Caco-2 (cell line): ENCODE measurements at regions not wholly inside any gene's neighbourhood (a gene's known extent, or its start where the extent isn't known, plus 50 kb on each side); places are given as distances from the start of the nearest gene placed in this dataset.

Experiments used
- BruUV-seq: library from RNA; stranded (reverse); fragments of 400-500 nt; replicated peaks from 2 replicates; lab custom pipeline; 2021; lab: Mats Ljungman, UMichigan
- CTCF ChIA-PET: fragments of 300-600 bp; sonication (Branson Sonifier 250); formaldehyde crosslinking; loops from one replicate; lab custom pipeline; 2022; ENCODE audit warnings: antibody characterized with exemption; lab: Charles Lee
- POLR2A ChIA-PET: fragments of 300-600 bp; sonication (Branson Sonifier 250); formaldehyde crosslinking; loops from one replicate; lab custom pipeline; 2022; ENCODE audit warnings: antibody characterized with exemption; lab: Charles Lee
- DNase-seq, 2 experiments: peaks; one replicate each; pipeline versions ENCODE4 v3.0.0 to v3.0.0-alpha.2; 2020 to 2022
- H3K27me3 ChIP-seq: replicated peaks from 2 replicates; pipeline ENCODE4 v1.6.0; 2011; ENCODE audit warnings: low read length; ENCODE audit not compliant: control insufficient read depth, insufficient read depth
- H3K36me3 ChIP-seq: 2 replicates; pipeline ENCODE4 v1.5.1; 2011; ENCODE audit warnings: low read length; ENCODE audit not compliant: control insufficient read depth, insufficient read depth
- H3K4me1 ChIP-seq: fragments of 250-450 bp; sonication (Bioruptor Pico); 2 replicates; pipeline ENCODE4 v1.5.1; 2020; ENCODE audit warnings: mild to moderate bottlenecking
- H3K4me3 ChIP-seq: 2 replicates; pipeline ENCODE4 v1.5.1; 2011; ENCODE audit warnings: low read depth, mild to moderate bottlenecking, control low read depth, low read length
- H3K9me3 ChIP-seq: fragments of 250-450 bp; sonication (Bioruptor Pico); 2 replicates; pipeline ENCODE4 v1.5.1; 2020; ENCODE audit warnings: mild to moderate bottlenecking, moderate library complexity
- H3K27ac Mint-ChIP-seq: one replicate; pipeline ENCODE4 v1.8.0; 2022; ENCODE audit warnings: mixed read lengths; ENCODE audit not compliant: unreplicated experiment
- H3K27me3 Mint-ChIP-seq: one replicate; pipeline ENCODE4 v1.8.0; 2022; ENCODE audit warnings: mixed read lengths; ENCODE audit not compliant: insufficient read depth, unreplicated experiment
- H3K36me3 Mint-ChIP-seq: one replicate; pipeline ENCODE4 v1.8.0; 2022; ENCODE audit warnings: mild to moderate bottlenecking, mixed read lengths; ENCODE audit not compliant: insufficient read depth, unreplicated experiment
- H3K4me1 Mint-ChIP-seq: one replicate; pipeline ENCODE4 v1.8.0; 2022; ENCODE audit warnings: low read depth, mixed read lengths; ENCODE audit not compliant: unreplicated experiment
- H3K4me3 Mint-ChIP-seq: one replicate; pipeline ENCODE4 v1.8.0; 2022; ENCODE audit warnings: mild to moderate bottlenecking, moderate library complexity, mixed read lengths; ENCODE audit not compliant: unreplicated experiment
- H3K9me3 Mint-ChIP-seq: one replicate; pipeline ENCODE4 v1.8.0; 2022; ENCODE audit warnings: mixed read lengths; ENCODE audit not compliant: unreplicated experiment
- intact Hi-C: fragments of 100-400 bp; cut with micrococcal nuclease; formaldehyde crosslinking; loops from one replicate; pipeline ENCODE4 v1.10.0; 2022; ENCODE audit not compliant: unreplicated experiment
- TF ChIP-seq, protein P1 (sequence below), 2 experiments: fragments of 200-600 bp in 1 of 2; IDR thresholded peaks; 1 replicate in 1 of 2; 2 replicates in 1 of 2; pipeline versions ENCODE4 v1.5.1 to v1.8.0; 2011 to 2022; ENCODE audit warnings: antibody characterized with exemption in 1 of 2, control low read depth in 1 of 2, inconsistent platforms in 1 of 2, low read depth in 1 of 2, low read length in 1 of 2, mild to moderate bottlenecking in 1 of 2, moderate library complexity in 1 of 2; ENCODE audit not compliant: insufficient read depth in 1 of 2, severe bottlenecking in 1 of 2, unreplicated experiment in 1 of 2

DNA sequence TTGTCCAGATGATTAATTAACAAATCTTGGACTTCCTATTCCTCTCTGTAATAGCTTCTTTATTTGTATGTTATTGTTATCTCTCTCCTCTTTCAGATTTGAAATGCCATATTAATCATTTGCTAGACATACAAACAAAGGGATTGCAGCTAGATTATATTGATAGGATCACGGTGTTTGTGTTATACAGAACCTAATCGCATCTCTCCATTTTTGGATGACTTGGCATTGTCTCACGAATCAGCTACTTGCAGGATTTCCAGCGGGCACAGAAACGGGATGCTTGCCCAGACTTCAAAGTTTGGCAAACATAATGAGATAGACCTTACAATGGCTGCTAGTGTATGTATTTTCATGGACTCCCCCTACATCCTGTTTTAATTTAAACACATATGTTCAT is 368.1 kb downstream of the TLE4 start:
- H3K4me3 ChIP-seq, result no peak overlapping the region
- no peak for DNase-seq
- H3K4me1 ChIP-seq, result no peaks in the 10 kb centered on the region
- no peaks in the 10 kb centered on the region for H3K9me3 ChIP-seq
- ChIA-PET CTCF (no interaction called here), POLR2A (no interaction called here)
- Mint-ChIP-seq H3K4me3 (no peak overlapping the region), H3K27me3 (no peaks in the 10 kb centered on the region), H3K9me3 (no peaks in the 10 kb centered on the region), H3K4me1 (no peaks in the 10 kb centered on the region), H3K27ac (no peak overlapping the region), H3K36me3 (no peaks in the 10 kb centered on the region)
- TF ChIP-seq, protein P1, sequence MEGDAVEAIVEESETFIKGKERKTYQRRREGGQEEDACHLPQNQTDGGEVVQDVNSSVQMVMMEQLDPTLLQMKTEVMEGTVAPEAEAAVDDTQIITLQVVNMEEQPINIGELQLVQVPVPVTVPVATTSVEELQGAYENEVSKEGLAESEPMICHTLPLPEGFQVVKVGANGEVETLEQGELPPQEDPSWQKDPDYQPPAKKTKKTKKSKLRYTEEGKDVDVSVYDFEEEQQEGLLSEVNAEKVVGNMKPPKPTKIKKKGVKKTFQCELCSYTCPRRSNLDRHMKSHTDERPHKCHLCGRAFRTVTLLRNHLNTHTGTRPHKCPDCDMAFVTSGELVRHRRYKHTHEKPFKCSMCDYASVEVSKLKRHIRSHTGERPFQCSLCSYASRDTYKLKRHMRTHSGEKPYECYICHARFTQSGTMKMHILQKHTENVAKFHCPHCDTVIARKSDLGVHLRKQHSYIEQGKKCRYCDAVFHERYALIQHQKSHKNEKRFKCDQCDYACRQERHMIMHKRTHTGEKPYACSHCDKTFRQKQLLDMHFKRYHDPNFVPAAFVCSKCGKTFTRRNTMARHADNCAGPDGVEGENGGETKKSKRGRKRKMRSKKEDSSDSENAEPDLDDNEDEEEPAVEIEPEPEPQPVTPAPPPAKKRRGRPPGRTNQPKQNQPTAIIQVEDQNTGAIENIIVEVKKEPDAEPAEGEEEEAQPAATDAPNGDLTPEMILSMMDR (IDR thresholded peaks at IDR 0.05; ENCODE audit: insufficient read depth in 1 of 2, low read depth in 1 of 2, low read length in 1 of 2, severe bottlenecking in 1 of 2, unreplicated experiment in 1 of 2), result no peak
- BruUV-seq, result no TSS peak
- no peaks in the 10 kb centered on the region for H3K36me3 ChIP-seq
- H3K27me3 ChIP-seq, result no peaks in the 10 kb centered on the region
- intact Hi-C loops, result no loop called here

DNA sequence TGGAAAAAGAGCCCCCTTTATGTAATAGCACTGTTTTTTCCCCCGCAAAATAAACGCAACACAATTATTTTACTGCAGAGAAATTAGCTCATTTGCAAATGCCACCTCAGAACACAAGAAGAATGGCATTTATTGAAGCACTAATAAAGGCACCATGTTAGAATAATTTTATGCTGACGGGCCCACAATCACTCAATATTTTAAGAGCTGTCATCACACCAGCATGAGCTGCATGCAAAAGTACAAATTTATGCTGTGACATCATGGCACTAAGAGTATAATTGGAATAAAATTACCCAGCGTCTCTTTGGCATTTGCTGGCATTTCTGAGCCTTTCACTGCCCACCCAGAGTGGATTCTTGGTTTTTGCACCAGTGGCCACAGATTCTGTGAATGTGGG is 364.6 kb downstream of the TLE4 start:
- TF ChIP-seq, protein P1 (IDR thresholded peaks at IDR 0.05; ENCODE audit: insufficient read depth in 1 of 2, low read depth in 1 of 2, low read length in 1 of 2, severe bottlenecking in 1 of 2, unreplicated experiment in 1 of 2), result no peak
- H3K27me3 ChIP-seq, result no peaks in the 10 kb centered on the region
- no peaks in the 10 kb centered on the region for H3K9me3 ChIP-seq
- H3K36me3 ChIP-seq, result no peaks in the 10 kb centered on the region
- Mint-ChIP-seq H3K4me3 (no peak overlapping the region), H3K4me1 (no peaks in the 10 kb centered on the region), H3K27me3 (no peaks in the 10 kb centered on the region), H3K36me3 (no peaks in the 10 kb centered on the region), H3K9me3 (no peaks in the 10 kb centered on the region), H3K27ac (no peak overlapping the region)
- DNase-seq, result no peak
- intact Hi-C loops, result no loop called here
- no TSS peak for BruUV-seq
- ChIA-PET POLR2A (no interaction called here), CTCF (no interaction called here)
- no peaks in the 10 kb centered on the region for H3K4me1 ChIP-seq
- no peak overlapping the region for H3K4me3 ChIP-seq

DNA sequence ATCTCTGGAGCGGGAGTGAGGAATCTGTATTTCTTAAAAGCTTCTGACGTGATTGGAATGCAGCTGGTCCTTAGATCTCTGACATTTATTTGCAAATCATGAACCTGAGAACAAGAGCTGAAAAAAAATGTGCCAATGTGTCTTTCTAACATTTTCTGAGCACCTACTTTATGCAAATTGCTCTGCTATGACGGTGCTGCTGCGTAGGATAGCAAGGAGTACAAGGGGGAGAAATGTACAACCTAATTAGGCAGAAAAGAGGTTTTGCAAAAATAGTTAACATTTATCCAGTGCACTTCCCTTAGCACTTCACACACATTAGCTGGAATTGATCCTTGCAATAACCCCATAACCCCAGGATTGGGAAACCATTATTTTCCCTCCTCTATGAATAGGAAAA is 357.5 kb downstream of the TLE4 start:
- no peaks in the 10 kb centered on the region for H3K4me1 ChIP-seq
- no peaks in the 10 kb centered on the region for H3K4me1 Mint-ChIP-seq
- H3K27ac Mint-ChIP-seq, result no peak overlapping the region
- intact Hi-C loops, result no loop called here
- no peak overlapping the region for H3K4me3 ChIP-seq
- TF ChIP-seq, protein P1 (IDR thresholded peaks at IDR 0.05; ENCODE audit: insufficient read depth in 1 of 2, low read depth in 1 of 2, low read length in 1 of 2, severe bottlenecking in 1 of 2, unreplicated experiment in 1 of 2), result no peak
- BruUV-seq, result no TSS peak
- no peak for DNase-seq
- POLR2A ChIA-PET, result no interaction called here
- H3K36me3 ChIP-seq, result no peaks in the 10 kb centered on the region
- CTCF ChIA-PET, result no interaction called here
- H3K27me3 ChIP-seq, result no peaks in the 10 kb centered on the region
- no peaks in the 10 kb centered on the region for H3K9me3 ChIP-seq
- no peaks in the 10 kb centered on the region for H3K36me3 Mint-ChIP-seq
- H3K4me3 Mint-ChIP-seq, result no peak overlapping the region
- no peaks in the 10 kb centered on the region for H3K9me3 Mint-ChIP-seq
- H3K27me3 Mint-ChIP-seq, result no peaks in the 10 kb centered on the region
